KBM-7 (cell line): ENCODE measurements at regions not wholly inside any gene's neighbourhood (a gene's known extent, or its start where the extent isn't known, plus 50 kb on each side); places are given as distances from the start of the nearest gene placed in this dataset.

ENCODE experiments used
- DNase-seq: peaks from one replicate; pipeline ENCODE4 v3.0.0-alpha.2; 2015
- in situ Hi-C: fragments of 300-500 bp; cut with MboI; formaldehyde crosslinking; loops from 2 replicates; pipeline ENCODE4 v1.14.3; 2020; ENCODE audit warnings: low sequenced_read_pairs, low pct_unique_long_range_greater_than_20kb, mixed read lengths

DNA sequence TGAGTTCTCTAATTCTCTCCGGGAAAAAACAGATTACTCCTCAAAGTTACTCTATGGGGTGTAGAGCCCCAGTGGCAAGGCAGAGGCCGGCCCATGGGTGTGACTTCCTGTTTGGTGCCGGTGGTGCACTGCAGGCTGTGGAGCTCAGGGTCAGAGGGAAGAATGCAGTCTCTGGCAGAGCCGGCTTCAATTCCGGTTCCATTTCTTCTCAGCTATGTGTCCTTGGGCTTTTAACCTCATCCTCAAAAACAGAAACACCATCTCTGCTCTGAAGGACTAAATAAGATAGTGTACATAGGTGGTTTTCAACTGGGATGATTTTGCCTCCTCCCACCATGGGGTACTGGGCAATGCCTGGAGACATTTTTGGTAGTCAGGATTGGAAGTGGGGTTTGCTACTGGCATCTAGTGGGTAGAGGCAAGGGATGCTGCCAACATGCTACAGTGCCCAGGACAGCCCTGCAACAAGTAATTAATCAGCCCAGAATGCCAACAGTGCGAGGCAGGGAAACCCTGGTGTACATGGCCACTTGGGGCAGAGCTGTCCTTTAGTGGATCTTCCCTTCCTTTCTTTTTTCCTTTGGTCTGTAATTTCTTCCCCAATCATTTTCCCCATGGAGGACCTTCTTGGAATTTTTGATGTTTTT, 81.2 kb downstream of the INSIG2 start:
- in situ Hi-C loops = no loop called here

DNA sequence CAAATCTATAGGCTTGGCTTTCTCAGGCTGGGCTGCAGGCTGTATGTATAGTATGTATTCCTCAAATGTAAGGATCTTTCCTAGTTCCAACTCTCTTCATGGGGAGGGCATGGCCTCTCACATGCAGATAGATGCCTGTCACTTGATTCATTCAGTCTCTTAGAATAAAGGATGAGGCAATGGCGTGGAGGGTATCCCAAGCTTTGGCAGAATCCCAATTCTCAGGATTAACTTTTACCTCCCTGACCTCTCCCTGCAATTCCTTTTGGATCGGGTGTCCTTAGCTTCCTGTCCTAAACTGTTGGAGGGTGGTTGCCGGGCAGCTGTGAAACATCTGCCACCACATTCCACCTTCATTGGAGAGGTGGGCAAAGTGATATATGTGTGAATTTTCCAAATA, 80.3 kb downstream of the INSIG2 start:
- DNase-seq = no peak
- in situ Hi-C loops = no loop called here

More for the DNA sequence above, 81.2 kb downstream of the INSIG2 start:
- no peak for DNase-seq

GRCh38 chr2:118167026-118167425, 78.8 kb downstream of the INSIG2 start:
- no peak for DNase-seq
- in situ Hi-C loops = no loop called here

- no peak for DNase-seq
- in situ Hi-C loops = no loop called here
Measured at GRCh38 chr2:118166242-118166641, 78.0 kb downstream of the INSIG2 start.

GRCh38 chr2:118165595-118165994, 77.3 kb downstream of the INSIG2 start:
- no peak for DNase-seq
- in situ Hi-C loops = no loop called here
